Osteocyte (in vitro differentiated cells): ENCODE measurements at regions not wholly inside any gene's neighbourhood (a gene's known extent, or its start where the extent isn't known, plus 50 kb on each side); places are given as distances from the start of the nearest gene placed in this dataset.

ENCODE experiments used
- DNase-seq: peaks from one replicate; pipeline ENCODE4 v3.0.0; 2021; ENCODE audit warnings: mixed read lengths; ENCODE audit not compliant: unreplicated experiment; ENCODE audit errors: extremely low spot score
- H3K27ac Mint-ChIP-seq: one replicate; pipeline ENCODE4 v1.8.0; 2021; ENCODE audit warnings: mild to moderate bottlenecking, mixed read lengths; ENCODE audit not compliant: unreplicated experiment
- H3K27me3 Mint-ChIP-seq: one replicate; pipeline ENCODE4 v1.8.0; 2021; ENCODE audit warnings: mixed read lengths; ENCODE audit not compliant: unreplicated experiment
- H3K36me3 Mint-ChIP-seq: one replicate; pipeline ENCODE4 v1.8.0; 2021; ENCODE audit warnings: mixed read lengths; ENCODE audit not compliant: unreplicated experiment
- H3K4me1 Mint-ChIP-seq: one replicate; pipeline ENCODE4 v1.8.0; 2021; ENCODE audit warnings: mixed read lengths; ENCODE audit not compliant: unreplicated experiment
- H3K4me3 Mint-ChIP-seq: one replicate; pipeline ENCODE4 v1.8.0; 2021; ENCODE audit warnings: mild to moderate bottlenecking, moderate library complexity, mixed read lengths; ENCODE audit not compliant: unreplicated experiment
- H3K9me3 Mint-ChIP-seq: one replicate; pipeline ENCODE4 v1.8.0; 2021; ENCODE audit warnings: mixed read lengths; ENCODE audit not compliant: unreplicated experiment
- TF ChIP-seq, protein P1 (sequence below): fragments of 200-600 bp; sonication (generic); IDR thresholded peaks from 2 replicates; pipeline ENCODE4 v1.5.0; 2021; ENCODE audit warnings: antibody characterized with exemption, mild to moderate bottlenecking, moderate library complexity

DNA sequence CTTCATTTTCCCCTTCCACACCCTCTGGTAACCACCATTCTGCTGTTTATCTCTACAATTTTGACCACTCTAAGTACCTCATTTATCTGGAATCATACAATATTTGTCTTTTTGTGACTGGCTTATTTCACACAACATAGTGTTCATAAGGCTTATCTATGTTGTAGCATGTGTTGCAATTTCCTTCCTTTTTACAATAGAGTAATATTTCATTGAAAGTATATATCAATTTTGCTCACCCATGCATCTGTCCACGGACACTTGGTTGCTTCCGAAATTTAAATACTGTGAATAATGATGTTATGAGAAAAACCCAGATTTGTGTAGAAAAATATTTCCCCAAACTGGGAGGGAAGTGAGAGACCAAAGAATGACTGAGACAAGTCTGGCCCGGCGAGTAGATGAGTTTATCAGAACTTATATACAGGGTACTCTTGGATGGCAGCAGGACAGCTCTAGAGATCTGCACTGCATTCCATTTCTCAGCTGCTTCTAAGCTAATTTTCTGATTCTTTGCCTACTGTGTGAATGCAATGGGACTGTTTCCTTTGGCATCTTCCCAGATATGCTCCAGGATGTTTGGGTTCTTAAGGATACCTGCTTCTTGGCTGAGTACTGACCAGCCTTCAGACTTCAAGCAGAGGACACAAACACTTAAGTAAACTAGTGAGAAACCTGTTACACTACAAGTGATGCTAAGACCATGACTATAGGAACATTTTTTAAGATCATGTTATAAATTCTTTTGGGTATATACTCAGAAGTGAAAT is 834.0 kb upstream of the PCDH9 start:
- no peaks in the 10 kb centered on the region for H3K27me3 Mint-ChIP-seq
- H3K9me3 Mint-ChIP-seq: no peaks in the 10 kb centered on the region
- peaks cover 4% of the 10 kb centered on the region for H3K4me1 Mint-ChIP-seq
- no peak for DNase-seq
- H3K4me3 Mint-ChIP-seq: no peak overlapping the region
- no peaks in the 10 kb centered on the region for H3K36me3 Mint-ChIP-seq
- no peak overlapping the region for H3K27ac Mint-ChIP-seq
- TF ChIP-seq, protein P1, sequence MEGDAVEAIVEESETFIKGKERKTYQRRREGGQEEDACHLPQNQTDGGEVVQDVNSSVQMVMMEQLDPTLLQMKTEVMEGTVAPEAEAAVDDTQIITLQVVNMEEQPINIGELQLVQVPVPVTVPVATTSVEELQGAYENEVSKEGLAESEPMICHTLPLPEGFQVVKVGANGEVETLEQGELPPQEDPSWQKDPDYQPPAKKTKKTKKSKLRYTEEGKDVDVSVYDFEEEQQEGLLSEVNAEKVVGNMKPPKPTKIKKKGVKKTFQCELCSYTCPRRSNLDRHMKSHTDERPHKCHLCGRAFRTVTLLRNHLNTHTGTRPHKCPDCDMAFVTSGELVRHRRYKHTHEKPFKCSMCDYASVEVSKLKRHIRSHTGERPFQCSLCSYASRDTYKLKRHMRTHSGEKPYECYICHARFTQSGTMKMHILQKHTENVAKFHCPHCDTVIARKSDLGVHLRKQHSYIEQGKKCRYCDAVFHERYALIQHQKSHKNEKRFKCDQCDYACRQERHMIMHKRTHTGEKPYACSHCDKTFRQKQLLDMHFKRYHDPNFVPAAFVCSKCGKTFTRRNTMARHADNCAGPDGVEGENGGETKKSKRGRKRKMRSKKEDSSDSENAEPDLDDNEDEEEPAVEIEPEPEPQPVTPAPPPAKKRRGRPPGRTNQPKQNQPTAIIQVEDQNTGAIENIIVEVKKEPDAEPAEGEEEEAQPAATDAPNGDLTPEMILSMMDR: no peak

DNA sequence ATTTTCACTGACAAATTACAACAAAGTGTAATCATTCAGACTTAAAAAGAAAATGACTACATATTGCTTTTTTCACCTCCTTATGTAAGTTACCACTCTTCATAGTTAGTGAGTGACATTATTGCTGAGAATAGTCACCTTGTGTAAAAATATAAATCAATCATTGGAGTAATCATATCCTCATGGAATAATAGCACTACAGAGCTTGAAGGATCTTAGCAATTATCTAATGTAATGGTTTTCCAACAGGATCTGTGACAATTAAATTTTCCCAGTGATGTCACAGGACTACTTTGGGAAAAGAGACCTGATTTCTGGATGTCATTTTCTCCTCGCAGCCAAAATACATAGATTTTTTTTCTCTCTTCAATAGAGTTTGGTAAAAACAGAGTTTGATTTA is 833.0 kb upstream of the PCDH9 start:
- no peak for DNase-seq
- TF ChIP-seq, protein P1: no peak
- no peak overlapping the region for H3K27ac Mint-ChIP-seq
- no peak overlapping the region for H3K4me3 Mint-ChIP-seq
- H3K9me3 Mint-ChIP-seq: no peaks in the 10 kb centered on the region
- H3K4me1 Mint-ChIP-seq: peaks cover 4% of the 10 kb centered on the region
- H3K27me3 Mint-ChIP-seq: no peaks in the 10 kb centered on the region
- no peaks in the 10 kb centered on the region for H3K36me3 Mint-ChIP-seq

DNA sequence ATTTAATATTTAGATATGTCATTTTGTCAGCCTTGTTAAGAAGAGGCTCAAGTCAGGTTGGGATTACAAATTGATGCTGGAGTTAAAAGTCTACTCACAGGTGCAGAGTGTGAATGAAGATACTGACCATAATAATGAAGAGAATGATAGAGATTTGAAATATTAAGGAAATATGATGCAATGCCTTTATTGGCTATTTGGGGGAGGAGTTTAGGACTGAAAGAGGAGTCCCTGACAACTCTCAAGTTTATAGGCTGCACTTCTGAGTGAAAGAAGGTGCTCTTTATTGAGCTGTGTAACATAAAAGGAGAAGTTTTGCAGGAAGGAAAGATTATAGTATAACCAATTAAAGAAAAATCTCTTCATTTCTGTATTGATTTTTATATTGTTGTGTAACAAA is 827.7 kb upstream of the PCDH9 start:
- H3K4me3 Mint-ChIP-seq: no peak overlapping the region
- no peak overlapping the region for H3K27ac Mint-ChIP-seq
- DNase-seq: no peak
- no peaks in the 10 kb centered on the region for H3K36me3 Mint-ChIP-seq
- peaks cover 3% of the 10 kb centered on the region for H3K4me1 Mint-ChIP-seq
- H3K9me3 Mint-ChIP-seq: peaks cover 4% of the 10 kb centered on the region
- TF ChIP-seq, protein P1: no peak
- no peaks in the 10 kb centered on the region for H3K27me3 Mint-ChIP-seq

DNA sequence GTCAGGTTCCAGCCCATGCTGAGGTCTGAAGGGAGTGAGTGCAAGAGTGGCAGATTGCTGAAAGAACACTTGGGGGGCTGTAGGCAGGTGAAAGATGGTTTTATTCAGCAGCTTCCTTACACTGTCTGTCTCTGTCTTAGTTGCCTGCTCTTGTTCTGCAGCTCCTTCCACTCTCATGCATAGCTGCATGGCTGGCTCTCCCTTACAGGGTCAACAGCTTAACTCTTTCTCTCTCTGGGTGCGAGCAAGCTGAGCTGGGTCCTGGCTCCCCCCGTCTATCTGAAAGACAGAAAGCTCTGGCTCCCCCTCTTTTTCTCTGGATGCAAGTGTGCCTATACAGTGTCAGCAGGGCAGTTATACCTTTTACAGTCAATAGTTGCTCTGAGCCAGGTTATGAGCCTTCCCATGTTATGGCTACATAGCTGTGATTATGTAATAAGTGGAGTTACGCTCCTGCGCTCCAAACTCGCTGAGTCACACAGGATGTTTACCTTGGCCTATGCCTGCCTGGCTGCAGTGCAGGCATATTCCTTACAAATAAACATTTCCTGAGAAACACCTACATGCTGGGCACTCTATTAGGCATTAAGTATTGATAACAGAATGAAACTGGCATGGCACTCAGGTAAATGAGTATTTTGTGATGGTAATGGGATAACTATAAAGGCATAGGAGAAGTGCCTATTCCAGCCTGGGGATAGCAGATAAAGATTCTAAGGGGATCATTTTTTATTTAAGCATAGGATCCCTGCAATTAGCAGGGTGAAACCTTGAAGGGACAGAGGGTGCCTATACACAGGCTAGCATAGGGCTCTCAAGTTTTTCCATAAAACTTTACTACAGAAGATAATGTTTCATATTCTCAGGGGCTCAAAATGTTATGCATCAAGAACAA is 826.9 kb upstream of the PCDH9 start:
- TF ChIP-seq, protein P1: no peak
- H3K9me3 Mint-ChIP-seq: peaks cover 4% of the 10 kb centered on the region
- no peak for DNase-seq
- no peaks in the 10 kb centered on the region for H3K27me3 Mint-ChIP-seq
- H3K27ac Mint-ChIP-seq: no peak overlapping the region
- peaks cover 3% of the 10 kb centered on the region for H3K4me1 Mint-ChIP-seq
- no peak overlapping the region for H3K4me3 Mint-ChIP-seq
- H3K36me3 Mint-ChIP-seq: no peaks in the 10 kb centered on the region

DNA sequence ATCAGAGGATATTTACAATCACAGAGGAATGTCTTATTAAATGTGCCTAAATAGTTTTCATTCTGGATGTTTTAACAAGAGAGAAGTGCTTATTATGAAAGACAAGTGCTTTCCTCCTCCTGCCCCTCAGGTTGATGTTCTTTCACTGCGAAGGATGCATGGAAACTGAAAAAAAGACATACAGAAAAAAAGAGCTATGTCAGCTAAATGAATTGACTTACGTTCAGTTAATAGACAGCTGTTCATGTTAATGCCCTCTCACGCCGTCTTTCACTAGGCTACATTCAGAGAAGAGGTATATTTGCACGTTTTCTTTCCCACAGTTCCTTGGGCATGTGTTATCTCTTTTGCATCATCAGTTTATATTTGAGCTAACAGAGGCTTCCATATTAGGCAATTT is 821.8 kb upstream of the PCDH9 start:
- no peaks in the 10 kb centered on the region for H3K27me3 Mint-ChIP-seq
- peaks cover 4% of the 10 kb centered on the region for H3K9me3 Mint-ChIP-seq
- peaks cover 2% of the 10 kb centered on the region for H3K4me1 Mint-ChIP-seq
- no peak overlapping the region for H3K4me3 Mint-ChIP-seq
- TF ChIP-seq, protein P1: no peak
- no peak overlapping the region for H3K27ac Mint-ChIP-seq
- no peaks in the 10 kb centered on the region for H3K36me3 Mint-ChIP-seq
- DNase-seq: no peak
